T47D (cell line): ENCODE measurements at regions not wholly inside any gene's neighbourhood (a gene's known extent, or its start where the extent isn't known, plus 50 kb on each side); places are given as distances from the start of the nearest gene placed in this dataset.
A peak's percentile ranks its signal among the peaks of the same experiment; 100 is the strongest.

Source experiments
- DNase-seq, 2 experiments: peaks; one replicate each; pipeline versions ENCODE4 v3.0.0 to v3.0.0-alpha.2; 2011 to 2012; ENCODE audit warnings: low read depth in 1 of 2, low spot score in 1 of 2
- JUND ChIP-seq: IDR thresholded peaks from 2 replicates; pipeline ENCODE4 v1.6.1; 2012; ENCODE audit warnings: low read depth
- in situ Hi-C: cut with HindIII; loops from 2 replicates; pipeline ENCODE4 v1.10.0; 2016; ENCODE audit warnings: low sequenced_read_pairs, low pct_unique_long_range_greater_than_20kb

GRCh38 chrX:116009861-116010710 is 160.5 kb upstream of the AGTR2 start:
- DNase-seq = peak in 1 of 2 experiments; percentile 1
- TF ChIP-seq JUND = no peak
- in situ Hi-C loops = no loop called here

DNA sequence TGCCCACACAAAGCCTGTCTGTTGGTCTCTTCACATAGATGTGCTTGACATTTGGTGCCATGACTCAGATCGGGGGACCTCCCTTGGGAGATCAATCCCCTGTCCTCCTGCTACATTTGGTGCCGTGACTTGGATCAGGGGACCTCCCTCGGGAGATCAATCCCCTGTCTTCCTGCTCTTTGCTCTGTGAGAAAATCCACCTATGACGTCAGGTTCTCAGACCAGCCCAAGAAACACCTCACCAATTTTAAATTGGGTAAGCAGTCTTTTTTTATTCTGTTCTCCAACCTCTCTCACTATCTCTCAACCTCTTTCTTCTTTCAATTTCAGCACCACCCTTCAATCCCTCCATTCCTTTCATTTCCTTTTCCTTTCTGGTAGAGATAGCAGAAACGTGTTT is 159.6 kb upstream of the AGTR2 start:
- in situ Hi-C loops = no loop called here
- no peak for TF ChIP-seq JUND
- DNase-seq = no peak

DNA sequence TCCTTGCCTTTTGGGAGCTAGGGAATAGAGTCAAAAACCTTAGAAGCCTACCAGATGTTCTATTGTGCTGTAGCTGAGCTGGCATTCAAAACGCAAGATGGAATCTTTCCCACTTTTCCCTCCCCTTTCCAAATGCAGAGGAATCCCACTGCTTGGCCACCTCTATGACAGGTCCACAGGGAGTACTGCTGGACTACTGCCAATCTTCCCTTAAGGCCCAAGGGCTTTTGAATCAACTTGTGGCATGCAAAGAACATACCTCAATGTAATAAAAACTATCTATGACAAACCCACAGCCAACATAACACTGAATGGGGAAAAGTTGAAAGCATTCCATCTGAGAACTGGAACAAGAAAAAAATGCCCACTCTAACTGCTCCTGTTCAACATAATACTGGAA is 139.2 kb upstream of the AGTR2 start:
- peak in 1 of 2 experiments; percentile 0 for DNase-seq
- no peak for TF ChIP-seq JUND
- in situ Hi-C loops = no loop called here
